Gastroesophageal sphincter (tissue), 4 donors: ENCODE measurements at regions not wholly inside any gene's neighbourhood (a gene's known extent, or its start where the extent isn't known, plus 50 kb on each side); places are given as distances from the start of the nearest gene placed in this dataset.

Source experiments
- ATAC-seq: fragments of 150-250 bp; one replicate; pipeline ENCODE4 v1.9.1; 2016; ENCODE audit warnings: mild to moderate bottlenecking, moderate library complexity
- H3K27ac ChIP-seq, 4 donors: fragments of 200-600 bp; sonication (generic) in 3 of 4; 1 replicate in 3 of 4; 2 replicates in 1 of 4; pipeline ENCODE4 v1.5.1; 2016 to 2019
- H3K27me3 ChIP-seq: fragments of 200-600 bp; sonication (generic); one replicate; pipeline ENCODE4 v1.5.1; 2019
- H3K36me3 ChIP-seq, 2 donors: fragments of 200-600 bp; sonication (generic); one replicate each; pipeline ENCODE4 v1.5.1; 2019; ENCODE audit warnings: control low read depth in 1 of 2
- H3K4me1 ChIP-seq, 3 donors: fragments of 200-600 bp; sonication (generic); 1 replicate in 2 of 3; 2 replicates in 1 of 3; pipeline ENCODE4 v1.5.1; 2016 to 2019; ENCODE audit warnings: control low read depth in 2 of 3
- H3K4me3 ChIP-seq, 2 donors: fragments of 200-600 bp; sonication (generic); one replicate each; pipeline ENCODE4 v1.5.1; 2019; ENCODE audit warnings: mild to moderate bottlenecking in 1 of 2, moderate library complexity in 1 of 2
- H3K9me3 ChIP-seq, 3 donors: fragments of 200-600 bp; sonication (generic); one replicate each; pipeline ENCODE4 v1.5.1; 2017 to 2019; ENCODE audit warnings: control low read depth in 2 of 3
- EP300 ChIP-seq: sonication (generic); formaldehyde crosslinking; IDR thresholded peaks from one replicate; pipeline ENCODE4 v1.6.1; 2017; ENCODE audit warnings: antibody characterized with exemption, mild to moderate bottlenecking
- POLR2A ChIP-seq, 2 donors: fragments of 450-650 bp; IDR thresholded peaks; one replicate each; pipeline ENCODE4 v1.6.1; 2017; ENCODE audit warnings: antibody characterized with exemption in 2 of 2, mild to moderate bottlenecking in 2 of 2, moderate library complexity in 1 of 2
- POLR2AphosphoS5 ChIP-seq: sonication (generic); formaldehyde crosslinking; IDR thresholded peaks from one replicate; pipeline ENCODE4 v1.6.1; 2017; ENCODE audit warnings: antibody characterized with exemption
- WGBS, 2 donors: methylation state at CpG; one replicate each; pipeline ENCODE4 v1.1.5; 2018; ENCODE audit warnings: low coverage in 1 of 2; 5-methylcytosine and 5-hydroxymethylcytosine counted together
- small RNA-seq, 4 donors: library from RNA; depleted of rRNA; stranded (forward); fragments of <200 nt; gene quantifications; one replicate each; pipeline ENCODE3, GENCODE V24; 2016
- TF ChIP-seq, protein P1 (sequence below), 4 experiments: fragments of 200-600 bp in 2 of 4; fragments of 450-650 bp in 2 of 4; sonication (generic) in 1 of 4; IDR thresholded peaks; one replicate each; pipeline ENCODE4 v1.5.1; 2017 to 2019; ENCODE audit warnings: antibody characterized with exemption in 4 of 4, mild to moderate bottlenecking in 2 of 4, moderate library complexity in 2 of 4

DNA sequence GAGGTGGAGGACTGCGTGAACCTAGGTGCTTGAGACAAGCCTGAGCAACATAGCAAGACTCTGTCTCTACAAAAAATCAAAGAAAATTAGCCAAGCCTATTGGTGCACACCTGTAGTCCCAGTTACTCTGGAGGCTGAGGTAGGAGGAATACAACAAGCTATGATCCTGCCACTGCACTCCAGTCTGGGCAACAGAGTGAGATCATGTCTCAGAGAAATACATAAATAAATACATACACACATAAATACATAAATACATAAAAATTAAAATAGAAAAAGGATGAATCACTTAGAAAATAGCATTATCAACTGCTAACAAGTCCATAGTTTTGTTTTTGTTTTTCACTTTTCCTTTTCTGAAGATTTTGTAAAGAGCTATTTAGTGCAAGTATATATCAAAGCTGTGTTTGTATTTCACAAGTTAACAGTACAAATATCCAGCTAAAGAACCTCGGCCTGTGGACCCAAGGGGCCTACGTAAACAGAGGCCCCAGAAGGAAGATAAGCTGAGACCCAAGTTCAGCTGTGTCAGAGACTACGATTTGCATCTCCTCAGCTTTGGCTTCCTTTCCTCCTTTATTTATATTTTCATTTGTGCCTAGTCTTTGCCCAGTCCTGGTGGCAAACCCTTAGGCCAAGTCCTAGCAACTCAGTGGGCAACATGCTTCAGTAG, 67.1 kb upstream of the ROBO2 start:
- TF ChIP-seq EP300 (no peak), POLR2AphosphoS5 (no peak), POLR2A (IDR thresholded peaks at IDR 0.05) (no peak)
- TF ChIP-seq, protein P1, sequence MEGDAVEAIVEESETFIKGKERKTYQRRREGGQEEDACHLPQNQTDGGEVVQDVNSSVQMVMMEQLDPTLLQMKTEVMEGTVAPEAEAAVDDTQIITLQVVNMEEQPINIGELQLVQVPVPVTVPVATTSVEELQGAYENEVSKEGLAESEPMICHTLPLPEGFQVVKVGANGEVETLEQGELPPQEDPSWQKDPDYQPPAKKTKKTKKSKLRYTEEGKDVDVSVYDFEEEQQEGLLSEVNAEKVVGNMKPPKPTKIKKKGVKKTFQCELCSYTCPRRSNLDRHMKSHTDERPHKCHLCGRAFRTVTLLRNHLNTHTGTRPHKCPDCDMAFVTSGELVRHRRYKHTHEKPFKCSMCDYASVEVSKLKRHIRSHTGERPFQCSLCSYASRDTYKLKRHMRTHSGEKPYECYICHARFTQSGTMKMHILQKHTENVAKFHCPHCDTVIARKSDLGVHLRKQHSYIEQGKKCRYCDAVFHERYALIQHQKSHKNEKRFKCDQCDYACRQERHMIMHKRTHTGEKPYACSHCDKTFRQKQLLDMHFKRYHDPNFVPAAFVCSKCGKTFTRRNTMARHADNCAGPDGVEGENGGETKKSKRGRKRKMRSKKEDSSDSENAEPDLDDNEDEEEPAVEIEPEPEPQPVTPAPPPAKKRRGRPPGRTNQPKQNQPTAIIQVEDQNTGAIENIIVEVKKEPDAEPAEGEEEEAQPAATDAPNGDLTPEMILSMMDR (IDR thresholded peaks at IDR 0.05) = no peak
- no peak overlapping the region for H3K27ac ChIP-seq
- no peaks in the 10 kb centered on the region for H3K27me3 ChIP-seq
- H3K36me3 ChIP-seq = no peaks in the 10 kb centered on the region
- no peaks in the 10 kb centered on the region for H3K9me3 ChIP-seq
- H3K4me3 ChIP-seq = no peak overlapping the region
- no peaks in the 10 kb centered on the region for H3K4me1 ChIP-seq
- no peak for ATAC-seq
- WGBS, 2 donors = 33 to 55% methylated on average over 2 to 4 of the region's 4 CpGs

DNA sequence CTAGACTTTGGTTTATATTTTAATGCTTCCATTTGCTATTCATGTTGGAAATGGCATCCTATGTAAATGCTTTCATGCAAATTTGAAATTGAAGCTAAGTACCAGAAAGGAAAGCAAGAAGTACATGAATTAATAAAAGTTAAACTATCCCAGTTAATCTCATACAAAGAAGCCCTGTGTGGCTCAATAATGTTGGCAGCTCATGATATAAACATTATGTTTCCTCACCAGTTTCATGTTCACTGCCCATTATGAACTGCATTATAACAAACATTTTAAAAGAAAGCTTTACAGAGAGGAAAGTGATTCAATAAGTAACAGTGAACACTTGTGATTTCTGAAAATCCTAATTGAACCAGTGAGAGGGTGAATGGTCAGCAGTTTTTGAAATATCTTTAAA, 62.9 kb upstream of the ROBO2 start:
- H3K36me3 ChIP-seq = no peaks in the 10 kb centered on the region
- H3K27ac ChIP-seq = no peak overlapping the region
- TF ChIP-seq POLR2A (IDR thresholded peaks at IDR 0.05) (no peak), EP300 (no peak), POLR2AphosphoS5 (no peak)
- TF ChIP-seq, protein P1 (IDR thresholded peaks at IDR 0.05) = no peak
- H3K9me3 ChIP-seq = no peaks in the 10 kb centered on the region
- H3K27me3 ChIP-seq = no peaks in the 10 kb centered on the region
- no peak overlapping the region for H3K4me3 ChIP-seq
- H3K4me1 ChIP-seq = no peaks in the 10 kb centered on the region
- ATAC-seq = no peak

DNA sequence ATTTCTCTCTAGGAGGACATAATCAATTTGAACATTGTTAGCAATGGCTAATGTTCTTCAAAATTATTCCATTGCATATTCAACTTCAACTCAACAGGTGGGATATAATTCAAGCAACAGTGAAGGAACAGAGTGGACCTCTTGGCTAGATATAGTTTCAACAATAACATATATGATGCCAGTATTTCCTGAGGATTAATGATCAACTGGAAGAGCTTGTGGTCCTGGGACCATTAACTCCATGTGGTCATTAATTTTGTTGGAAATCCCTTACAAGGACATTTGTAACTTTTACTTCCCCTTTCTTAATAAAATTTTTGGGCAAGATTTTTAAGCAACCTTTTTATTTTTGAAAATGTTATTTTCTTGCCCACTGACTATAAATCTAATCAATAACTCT, 54.3 kb upstream of the ROBO2 start:
- H3K4me1 ChIP-seq = no peaks in the 10 kb centered on the region
- no peak for ATAC-seq
- no peaks in the 10 kb centered on the region for H3K36me3 ChIP-seq
- no peak overlapping the region for H3K4me3 ChIP-seq
- H3K9me3 ChIP-seq = no peaks in the 10 kb centered on the region
- H3K27ac ChIP-seq = no peak overlapping the region
- no peaks in the 10 kb centered on the region for H3K27me3 ChIP-seq
- TF ChIP-seq EP300 = no peak
- TF ChIP-seq, protein P1 (IDR thresholded peaks at IDR 0.05) = no peak
- no peak for TF ChIP-seq POLR2A (IDR thresholded peaks at IDR 0.05)
- TF ChIP-seq POLR2AphosphoS5 = no peak

DNA sequence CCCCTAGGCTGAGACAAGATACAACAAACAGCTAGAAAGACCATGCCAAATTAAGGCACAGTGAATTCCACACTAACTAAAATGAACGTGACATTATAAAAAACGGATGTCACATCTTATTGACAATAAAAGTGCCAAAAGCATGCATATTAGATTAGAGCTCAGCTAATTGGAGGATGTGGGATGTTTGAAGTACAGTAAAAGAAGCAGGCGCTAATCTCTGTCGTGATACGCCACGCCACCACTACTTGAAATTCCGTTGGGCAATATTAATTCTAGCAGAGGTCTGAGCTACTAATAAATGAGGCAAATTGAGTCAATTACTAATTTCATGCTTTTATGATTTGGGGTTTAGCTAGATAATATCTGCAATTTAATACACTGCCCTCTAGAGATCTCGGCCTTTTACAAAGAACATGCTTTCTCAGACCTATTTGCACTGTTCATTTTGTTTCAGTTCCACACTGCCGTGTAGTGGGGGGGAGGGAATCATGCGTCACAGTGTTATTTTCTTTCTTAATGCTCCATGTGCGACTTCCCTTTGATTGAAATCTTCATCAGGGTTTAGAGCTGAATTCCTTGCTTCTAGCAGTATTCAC, 52.9 kb upstream of the ROBO2 start:
- Histone ChIP-seq H3K9me3 (no peaks in the 10 kb centered on the region), H3K27me3 (no peaks in the 10 kb centered on the region), H3K4me3 (no peak overlapping the region), H3K27ac (no peak overlapping the region), H3K36me3 (no peaks in the 10 kb centered on the region), H3K4me1 (no peaks in the 10 kb centered on the region)
- no peak for TF ChIP-seq POLR2AphosphoS5
- no peak for TF ChIP-seq POLR2A (IDR thresholded peaks at IDR 0.05)
- TF ChIP-seq, protein P1 (IDR thresholded peaks at IDR 0.05) = no peak
- TF ChIP-seq EP300 = no peak
- no peak for ATAC-seq
- 82 to 90% methylated on average over 11 of the region's 11 CpGs for WGBS, 2 donors

Small RNA genes lying in the stretch of these regions (small RNA-seq; reads per million reads assigned to genes)
- 0 reads per million in 4 donors for gene RF00019
